ENCODE measurements at regions not wholly inside any gene's neighbourhood (a gene's known extent, or its start where the extent isn't known, plus 50 kb on each side); places are given as distances from the start of the nearest gene placed in this dataset.

GRCh38 chr13:73514208-73514607 is 455.4 kb downstream of the KLF5 start:
- no peak overlapping the region for H3K4me3 ChIP-seq (ENCODE audit: low read length)
- peak; percentile 19 for DNase-seq (ENCODE audit: low read depth)
- no peak for TF ChIP-seq CTCF (IDR thresholded peaks at IDR 0.05; ENCODE audit: insufficient read depth, low read depth, low read length, missing control alignments)

DNA sequence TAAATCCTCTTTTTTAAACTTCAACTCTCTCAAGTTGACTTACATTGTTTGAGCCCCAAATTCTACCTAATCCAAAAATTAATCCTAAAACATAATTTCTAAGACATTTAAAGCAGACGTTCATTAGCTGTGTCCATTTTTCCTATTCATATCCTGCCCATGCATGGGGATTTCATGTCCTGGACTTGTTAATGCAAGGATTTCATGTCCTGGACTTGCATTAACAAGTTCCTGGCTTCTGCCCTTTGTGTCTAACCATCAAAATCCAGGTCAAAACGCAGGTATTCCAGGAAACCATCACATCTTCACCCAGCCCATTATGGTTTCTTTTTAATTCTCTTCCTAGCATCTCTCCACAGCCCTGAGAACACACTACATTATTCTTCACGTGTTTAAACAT is 454.9 kb downstream of the KLF5 start:
- DNase-seq (ENCODE audit: low read depth) = peak; percentile 77
- no peak for TF ChIP-seq CTCF (IDR thresholded peaks at IDR 0.05; ENCODE audit: insufficient read depth, low read depth, low read length, missing control alignments)
- no peak overlapping the region for H3K4me3 ChIP-seq (ENCODE audit: low read length)

- no peak for TF ChIP-seq CTCF (IDR thresholded peaks at IDR 0.05; ENCODE audit: insufficient read depth, low read depth, low read length, missing control alignments)
- DNase-seq (ENCODE audit: low read depth) = no peak
- H3K4me3 ChIP-seq (ENCODE audit: low read length) = no peak overlapping the region
Observed at GRCh38 chr13:73508841-73509240, 450.0 kb downstream of the KLF5 start.

- no peak for DNase-seq (ENCODE audit: low read depth)
- TF ChIP-seq CTCF (IDR thresholded peaks at IDR 0.05; ENCODE audit: insufficient read depth, low read depth, low read length, missing control alignments) = no peak
- H3K4me3 ChIP-seq (ENCODE audit: low read length) = no peak overlapping the region
Observed at GRCh38 chr13:73505376-73505890, 446.6 kb downstream of the KLF5 start.

DNA sequence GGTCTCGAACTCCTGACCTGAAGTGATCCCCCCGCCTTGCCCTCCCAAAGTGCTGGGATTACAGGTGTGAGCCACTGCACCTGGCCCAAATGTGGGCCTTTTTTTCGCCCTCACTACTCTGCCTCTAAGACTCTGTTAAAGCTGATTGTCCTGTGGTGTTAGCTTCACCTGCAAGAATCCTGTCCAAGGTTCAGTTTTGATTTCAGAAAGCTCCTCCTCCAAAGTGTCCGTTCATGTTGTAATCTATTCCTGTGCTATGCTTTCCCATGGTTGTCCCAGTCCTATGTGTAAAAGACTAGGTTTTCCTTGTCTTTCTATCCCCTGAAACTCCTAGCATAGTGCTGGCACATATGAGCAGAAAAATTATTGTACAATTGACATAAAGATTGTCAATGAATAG is 440.9 kb downstream of the KLF5 start:
- no peak for TF ChIP-seq CTCF (IDR thresholded peaks at IDR 0.05; ENCODE audit: insufficient read depth, low read depth, low read length, missing control alignments)
- no peak overlapping the region for H3K4me3 ChIP-seq (ENCODE audit: low read length)

GRCh38 chr13:73497430-73497829 is 438.6 kb downstream of the KLF5 start:
- H3K4me3 ChIP-seq (ENCODE audit: low read length) = peak overlapping the region; percentile 45
- TF ChIP-seq CTCF (IDR thresholded peaks at IDR 0.05; ENCODE audit: insufficient read depth, low read depth, low read length, missing control alignments) = no peak
- DNase-seq (ENCODE audit: low read depth) = peak; percentile 99

More for the DNA sequence above, 440.9 kb downstream of the KLF5 start:
- no peak for DNase-seq (ENCODE audit: low read depth)

GRCh38 chr13:73496711-73497110 is 437.9 kb downstream of the KLF5 start:
- no peak for TF ChIP-seq CTCF (IDR thresholded peaks at IDR 0.05; ENCODE audit: insufficient read depth, low read depth, low read length, missing control alignments)
- H3K4me3 ChIP-seq (ENCODE audit: low read length) = no peak overlapping the region
- DNase-seq (ENCODE audit: low read depth) = peak; percentile 52
